T-helper 2 cell treated with Interferon-gamma antibody and Interleukin-4, amounts not matched to agents 5 μg/mL and 100 μg/mL, for 36 hours (primary cell): ENCODE measurements at regions not wholly inside any gene's neighbourhood (a gene's known extent, or its start where the extent isn't known, plus 50 kb on each side); places are given as distances from the start of the nearest gene placed in this dataset.

Experiments used
- DNase-seq: peaks from one replicate; pipeline ENCODE4 v3.0.0; 2021; ENCODE audit warnings: low spot score
- H3K27ac Mint-ChIP-seq: one replicate; pipeline ENCODE4 v1.8.0; 2021; ENCODE audit warnings: mild to moderate bottlenecking, mixed read lengths
- H3K27me3 Mint-ChIP-seq: one replicate; pipeline ENCODE4 v1.8.0; 2021; ENCODE audit warnings: low read depth, mixed read lengths
- H3K36me3 Mint-ChIP-seq: one replicate; pipeline ENCODE4 v1.8.0; 2021; ENCODE audit warnings: low read depth, mixed read lengths
- H3K4me1 Mint-ChIP-seq: one replicate; pipeline ENCODE4 v1.8.0; 2021; ENCODE audit warnings: low read depth, mixed read lengths
- H3K4me3 Mint-ChIP-seq: one replicate; pipeline ENCODE4 v1.8.0; 2022; ENCODE audit warnings: mild to moderate bottlenecking, moderate library complexity, mixed read lengths
- H3K9me3 Mint-ChIP-seq: one replicate; pipeline ENCODE4 v1.8.0; 2021; ENCODE audit warnings: mixed read lengths

DNA sequence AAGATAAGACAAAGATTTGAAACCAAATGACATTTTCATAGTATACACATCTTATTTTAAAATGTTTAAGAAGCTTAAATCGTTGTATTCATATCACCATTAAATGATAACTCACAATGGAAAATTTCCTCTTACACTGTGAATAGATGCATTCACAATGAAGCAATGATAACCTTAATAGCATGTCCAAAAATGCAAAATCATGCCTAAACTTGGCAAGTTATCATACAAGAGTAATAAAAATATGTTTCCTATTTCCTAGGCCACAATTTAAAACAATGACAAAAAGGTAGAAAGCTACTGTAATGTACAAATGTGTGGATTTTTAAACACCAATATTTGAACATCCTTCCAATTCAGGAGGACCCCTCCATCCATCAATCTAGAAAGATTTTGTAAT, 157.4 kb upstream of the GULP1 start:
- Mint-ChIP-seq H3K36me3 (no peaks in the 10 kb centered on the region), H3K4me3 (no peak overlapping the region), H3K27me3 (no peaks in the 10 kb centered on the region), H3K4me1 (no peaks in the 10 kb centered on the region), H3K27ac (no peak overlapping the region), H3K9me3 (no peaks in the 10 kb centered on the region)
- DNase-seq, result no peak

DNA sequence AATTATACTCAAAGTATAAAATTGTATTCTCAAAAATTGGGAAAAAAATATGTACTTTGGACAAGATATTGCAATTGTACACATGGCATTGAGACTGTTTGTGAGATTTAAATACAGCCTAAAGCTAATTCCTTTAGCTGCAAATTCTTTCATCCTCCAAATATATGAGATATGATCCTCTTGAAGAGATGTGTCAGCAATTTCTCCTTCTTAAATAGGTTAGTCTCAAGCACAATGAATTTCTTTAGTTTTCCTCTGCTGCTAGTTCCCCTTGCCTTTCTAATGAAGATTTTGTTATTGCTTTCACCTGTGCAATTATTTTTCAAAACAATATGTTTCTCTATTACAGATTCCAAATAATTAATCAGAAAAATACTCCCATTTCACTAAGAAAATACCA, 153.4 kb upstream of the GULP1 start:
- Mint-ChIP-seq H3K27ac (no peak overlapping the region), H3K36me3 (no peaks in the 10 kb centered on the region), H3K27me3 (no peaks in the 10 kb centered on the region), H3K4me3 (no peak overlapping the region), H3K4me1 (no peaks in the 10 kb centered on the region), H3K9me3 (no peaks in the 10 kb centered on the region)
- no peak for DNase-seq

- H3K36me3 Mint-ChIP-seq, result no peaks in the 10 kb centered on the region
- no peaks in the 10 kb centered on the region for H3K4me1 Mint-ChIP-seq
- DNase-seq, result no peak
- no peaks in the 10 kb centered on the region for H3K9me3 Mint-ChIP-seq
- H3K27ac Mint-ChIP-seq, result no peak overlapping the region
- H3K27me3 Mint-ChIP-seq, result no peaks in the 10 kb centered on the region
- no peak overlapping the region for H3K4me3 Mint-ChIP-seq
Observed at GRCh38 chr2:188142088-188142487, 149.6 kb upstream of the GULP1 start.

- DNase-seq, result no peak
- Mint-ChIP-seq H3K4me1 (no peaks in the 10 kb centered on the region), H3K4me3 (no peak overlapping the region), H3K36me3 (no peaks in the 10 kb centered on the region), H3K9me3 (no peaks in the 10 kb centered on the region), H3K27ac (no peak overlapping the region), H3K27me3 (no peaks in the 10 kb centered on the region)
Observed at GRCh38 chr2:188142636-188143295, 148.9 kb upstream of the GULP1 start.

DNA sequence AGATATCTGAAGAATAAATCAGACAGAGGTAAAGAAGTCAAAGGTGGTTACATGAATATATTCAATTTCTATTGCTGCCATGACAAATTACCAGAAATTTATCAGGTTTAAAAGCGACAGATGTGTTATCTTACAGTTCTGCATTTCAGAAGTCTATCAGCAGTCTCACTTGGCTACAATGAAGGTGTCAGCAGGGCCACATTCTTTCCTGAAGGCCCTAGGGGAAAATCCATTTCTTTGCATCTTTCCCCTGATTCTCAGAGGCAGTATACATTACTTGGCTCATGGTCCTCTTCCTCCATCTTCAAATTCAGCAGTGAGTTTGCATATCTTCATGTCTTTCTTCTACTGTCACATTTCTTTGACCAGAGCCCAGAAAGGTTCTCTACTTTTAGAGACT, 145.8 kb upstream of the GULP1 start:
- DNase-seq, result no peak
- Mint-ChIP-seq H3K27ac (no peak overlapping the region), H3K9me3 (no peaks in the 10 kb centered on the region), H3K27me3 (no peaks in the 10 kb centered on the region), H3K4me3 (no peak overlapping the region), H3K4me1 (no peaks in the 10 kb centered on the region), H3K36me3 (no peaks in the 10 kb centered on the region)

GRCh38 chr2:188146888-188147287, 144.8 kb upstream of the GULP1 start:
- Mint-ChIP-seq H3K4me1 (no peaks in the 10 kb centered on the region), H3K27me3 (no peaks in the 10 kb centered on the region), H3K27ac (no peak overlapping the region), H3K4me3 (no peak overlapping the region), H3K9me3 (no peaks in the 10 kb centered on the region), H3K36me3 (no peaks in the 10 kb centered on the region)
- no peak for DNase-seq

DNA sequence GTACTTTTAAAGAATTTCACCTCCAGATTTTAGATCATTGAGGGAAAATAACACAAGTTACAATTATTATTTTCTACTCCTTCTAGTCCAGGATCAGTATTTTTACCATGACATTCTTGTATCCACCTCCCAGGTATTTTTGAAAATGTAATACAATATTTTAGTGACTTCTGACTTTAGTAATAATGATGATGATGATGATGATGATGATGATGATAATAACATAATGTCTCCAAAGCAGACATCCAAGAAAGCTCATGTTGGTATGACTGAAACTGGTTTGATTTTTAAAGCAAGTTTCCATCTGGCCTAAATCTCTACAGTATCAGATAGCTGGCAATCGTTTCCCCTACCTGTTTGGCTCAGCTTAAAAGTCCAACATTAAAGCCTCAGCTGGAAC, 140.0 kb upstream of the GULP1 start:
- Mint-ChIP-seq H3K27me3 (no peaks in the 10 kb centered on the region), H3K27ac (no peak overlapping the region), H3K9me3 (no peaks in the 10 kb centered on the region), H3K4me1 (no peaks in the 10 kb centered on the region), H3K4me3 (no peak overlapping the region), H3K36me3 (no peaks in the 10 kb centered on the region)
- no peak for DNase-seq

DNA sequence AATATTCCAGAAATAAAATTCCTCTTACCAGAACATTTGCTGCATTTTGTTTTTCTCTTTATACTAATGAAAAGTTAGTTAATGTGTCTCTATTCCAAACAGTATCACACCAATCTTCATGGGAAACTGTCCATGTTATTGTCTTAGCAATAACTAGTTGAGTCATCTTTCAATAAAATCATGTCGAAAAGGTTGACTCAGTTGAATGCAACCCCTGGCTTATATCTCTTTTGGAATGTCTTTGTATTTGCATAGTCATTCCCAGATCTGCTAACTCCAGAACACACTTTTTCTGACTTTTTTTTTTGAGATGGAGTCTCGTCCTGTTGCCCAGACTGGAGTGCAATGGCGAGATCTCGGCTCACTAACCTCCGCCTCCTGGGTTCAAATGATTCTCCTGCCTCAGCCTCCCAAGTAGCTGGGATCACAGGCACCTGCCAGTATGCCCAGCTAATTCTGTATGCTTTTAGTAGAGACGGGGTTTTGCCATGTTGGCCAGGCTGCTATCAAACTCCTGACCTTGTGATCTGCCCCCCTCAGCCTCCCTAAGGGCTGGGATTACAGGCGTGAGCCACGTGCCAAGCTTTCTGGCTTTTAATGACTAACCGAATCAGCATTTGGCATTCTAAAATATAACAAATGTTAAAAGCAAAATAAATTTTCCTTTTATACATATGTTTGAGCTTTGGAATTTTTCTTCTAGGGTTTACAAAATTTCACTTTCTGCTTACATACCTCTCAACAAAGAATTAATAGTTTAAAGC, 133.2 kb upstream of the GULP1 start:
- no peak for DNase-seq
- H3K36me3 Mint-ChIP-seq, result no peaks in the 10 kb centered on the region
- no peak overlapping the region for H3K4me3 Mint-ChIP-seq
- no peak overlapping the region for H3K27ac Mint-ChIP-seq
- H3K27me3 Mint-ChIP-seq, result no peaks in the 10 kb centered on the region
- H3K9me3 Mint-ChIP-seq, result no peaks in the 10 kb centered on the region
- no peaks in the 10 kb centered on the region for H3K4me1 Mint-ChIP-seq

GRCh38 chr2:188159484-188159883, 132.2 kb upstream of the GULP1 start:
- H3K36me3 Mint-ChIP-seq, result no peaks in the 10 kb centered on the region

GRCh38 chr2:188170356-188170755, 121.3 kb upstream of the GULP1 start:
- Mint-ChIP-seq H3K36me3 (no peaks in the 10 kb centered on the region), H3K4me3 (no peak overlapping the region), H3K9me3 (peaks cover 5% of the 10 kb centered on the region), H3K4me1 (no peaks in the 10 kb centered on the region), H3K27ac (no peak overlapping the region), H3K27me3 (no peaks in the 10 kb centered on the region)
- DNase-seq, result no peak

More at GRCh38 chr2:188159484-188159883, 132.2 kb upstream of the GULP1 start:
- H3K9me3 Mint-ChIP-seq, result no peaks in the 10 kb centered on the region
- no peak for DNase-seq
- H3K27me3 Mint-ChIP-seq, result no peaks in the 10 kb centered on the region
- no peak overlapping the region for H3K4me3 Mint-ChIP-seq
- H3K4me1 Mint-ChIP-seq, result no peaks in the 10 kb centered on the region
- H3K27ac Mint-ChIP-seq, result no peak overlapping the region

- Mint-ChIP-seq H3K27ac (no peak overlapping the region), H3K9me3 (peaks cover 5% of the 10 kb centered on the region), H3K36me3 (no peaks in the 10 kb centered on the region), H3K4me3 (no peak overlapping the region), H3K4me1 (no peaks in the 10 kb centered on the region), H3K27me3 (no peaks in the 10 kb centered on the region)
- DNase-seq, result no peak
Observed at GRCh38 chr2:188176620-188177019, 115.1 kb upstream of the GULP1 start.

GRCh38 chr2:188181067-188181838, 110.4 kb upstream of the GULP1 start:
- Mint-ChIP-seq H3K4me3 (peak overlapping the region; percentile 22), H3K36me3 (no peaks in the 10 kb centered on the region), H3K4me1 (no peaks in the 10 kb centered on the region), H3K27me3 (no peaks in the 10 kb centered on the region), H3K27ac (no peak overlapping the region), H3K9me3 (no peaks in the 10 kb centered on the region)
- DNase-seq, result no peak

DNA sequence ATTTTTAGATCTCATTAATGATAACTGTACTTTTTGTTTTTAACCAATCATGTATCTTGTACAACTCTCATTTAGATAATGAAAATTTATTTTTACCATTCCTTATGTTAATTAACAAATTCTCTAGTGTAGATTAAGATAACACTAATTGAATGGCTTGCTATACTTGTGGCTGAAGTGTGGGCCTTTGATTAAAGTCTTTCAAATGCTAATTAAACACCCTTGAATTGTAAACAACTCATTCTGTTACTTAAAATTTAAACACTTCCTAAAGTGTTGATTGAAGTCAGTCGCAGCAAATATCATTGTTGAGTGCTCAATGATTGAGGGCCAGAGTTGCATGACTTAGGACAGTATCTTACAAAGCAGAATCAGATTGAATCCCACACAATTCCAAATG, 109.8 kb upstream of the GULP1 start:
- DNase-seq, result no peak
- H3K36me3 Mint-ChIP-seq, result no peaks in the 10 kb centered on the region
- H3K27me3 Mint-ChIP-seq, result no peaks in the 10 kb centered on the region
- no peaks in the 10 kb centered on the region for H3K9me3 Mint-ChIP-seq
- H3K4me1 Mint-ChIP-seq, result no peaks in the 10 kb centered on the region
- no peak overlapping the region for H3K27ac Mint-ChIP-seq
- no peak overlapping the region for H3K4me3 Mint-ChIP-seq

GRCh38 chr2:188187726-188188125, 103.9 kb upstream of the GULP1 start:
- no peaks in the 10 kb centered on the region for H3K27me3 Mint-ChIP-seq
- no peak overlapping the region for H3K27ac Mint-ChIP-seq
- H3K4me3 Mint-ChIP-seq, result no peak overlapping the region
- H3K36me3 Mint-ChIP-seq, result no peaks in the 10 kb centered on the region
- H3K9me3 Mint-ChIP-seq, result no peaks in the 10 kb centered on the region
- no peaks in the 10 kb centered on the region for H3K4me1 Mint-ChIP-seq
- DNase-seq, result no peak
